ENCODE measurements at regions not wholly inside any gene's neighbourhood (a gene's known extent, or its start where the extent isn't known, plus 50 kb on each side); places are given as distances from the start of the nearest gene placed in this dataset.
"Not testable (repeated sequence)": the region's sequence is repeated elsewhere in the genome, so short reads cannot be mapped to it uniquely, and the experiment has no call there.

DNA sequence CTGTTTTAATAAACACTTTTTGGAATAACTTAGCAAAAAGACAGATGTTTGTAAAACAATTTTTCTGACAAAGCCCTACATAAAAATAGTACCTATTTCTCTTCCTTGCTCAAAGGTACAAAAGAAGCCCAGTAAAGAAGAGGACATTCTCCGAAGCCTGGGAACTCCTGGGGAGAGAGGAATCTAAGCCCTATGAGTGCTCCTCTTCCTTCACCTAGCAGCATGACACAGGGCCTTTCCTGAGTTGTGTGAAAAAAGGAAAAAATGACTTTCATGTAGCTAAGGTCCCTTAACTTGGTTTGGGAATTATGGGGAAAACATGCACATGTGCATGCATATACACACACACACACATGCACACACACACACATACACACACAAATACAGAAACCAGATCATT, 586.9 kb downstream of the TMA16 start:
- H3K4me3 ChIP-seq (replicated peaks; ENCODE audit: low read depth, low read length) = no peak overlapping the region
- no peak for DNase-seq (ENCODE audit: extremely low read depth, insufficient read length)
- TF ChIP-seq, protein P1, sequence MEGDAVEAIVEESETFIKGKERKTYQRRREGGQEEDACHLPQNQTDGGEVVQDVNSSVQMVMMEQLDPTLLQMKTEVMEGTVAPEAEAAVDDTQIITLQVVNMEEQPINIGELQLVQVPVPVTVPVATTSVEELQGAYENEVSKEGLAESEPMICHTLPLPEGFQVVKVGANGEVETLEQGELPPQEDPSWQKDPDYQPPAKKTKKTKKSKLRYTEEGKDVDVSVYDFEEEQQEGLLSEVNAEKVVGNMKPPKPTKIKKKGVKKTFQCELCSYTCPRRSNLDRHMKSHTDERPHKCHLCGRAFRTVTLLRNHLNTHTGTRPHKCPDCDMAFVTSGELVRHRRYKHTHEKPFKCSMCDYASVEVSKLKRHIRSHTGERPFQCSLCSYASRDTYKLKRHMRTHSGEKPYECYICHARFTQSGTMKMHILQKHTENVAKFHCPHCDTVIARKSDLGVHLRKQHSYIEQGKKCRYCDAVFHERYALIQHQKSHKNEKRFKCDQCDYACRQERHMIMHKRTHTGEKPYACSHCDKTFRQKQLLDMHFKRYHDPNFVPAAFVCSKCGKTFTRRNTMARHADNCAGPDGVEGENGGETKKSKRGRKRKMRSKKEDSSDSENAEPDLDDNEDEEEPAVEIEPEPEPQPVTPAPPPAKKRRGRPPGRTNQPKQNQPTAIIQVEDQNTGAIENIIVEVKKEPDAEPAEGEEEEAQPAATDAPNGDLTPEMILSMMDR (IDR thresholded peaks at IDR 0.05; ENCODE audit: insufficient read depth, low read length, poor library complexity, severe bottlenecking) = no peak
- no peaks in the 10 kb centered on the region for H3K36me3 ChIP-seq (ENCODE audit: control insufficient read depth, insufficient read depth, low read length)
- no peaks in the 10 kb centered on the region for H3K27me3 ChIP-seq (replicated peaks; ENCODE audit: control insufficient read depth, insufficient read depth, low read length)

DNA sequence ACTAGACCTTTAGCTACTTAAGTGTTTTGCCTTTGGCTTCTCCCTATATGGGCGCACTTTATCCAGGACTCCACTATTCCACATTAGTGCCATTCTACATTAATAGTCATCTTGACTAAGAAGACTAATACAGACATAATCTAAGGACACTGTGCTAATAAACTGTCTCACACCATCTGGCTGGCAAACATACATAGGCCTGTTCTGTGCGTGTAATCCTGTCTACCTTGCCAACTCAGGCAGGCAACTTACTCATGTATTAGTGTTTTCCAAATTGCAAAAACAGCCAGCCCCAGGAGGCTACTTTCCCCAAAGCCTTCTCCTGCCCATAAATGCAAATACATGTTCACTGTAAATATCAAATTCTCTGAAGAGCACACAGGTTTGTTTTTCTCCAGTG, 587.3 kb downstream of the TMA16 start:
- no peaks in the 10 kb centered on the region for H3K27me3 ChIP-seq (replicated peaks; ENCODE audit: control insufficient read depth, insufficient read depth, low read length)
- no peak for DNase-seq (ENCODE audit: extremely low read depth, insufficient read length)
- no peak overlapping the region for H3K4me3 ChIP-seq (replicated peaks; ENCODE audit: low read depth, low read length)
- H3K36me3 ChIP-seq (ENCODE audit: control insufficient read depth, insufficient read depth, low read length) = no peaks in the 10 kb centered on the region
- TF ChIP-seq, protein P1 (IDR thresholded peaks at IDR 0.05; ENCODE audit: insufficient read depth, low read length, poor library complexity, severe bottlenecking) = no peak

DNA sequence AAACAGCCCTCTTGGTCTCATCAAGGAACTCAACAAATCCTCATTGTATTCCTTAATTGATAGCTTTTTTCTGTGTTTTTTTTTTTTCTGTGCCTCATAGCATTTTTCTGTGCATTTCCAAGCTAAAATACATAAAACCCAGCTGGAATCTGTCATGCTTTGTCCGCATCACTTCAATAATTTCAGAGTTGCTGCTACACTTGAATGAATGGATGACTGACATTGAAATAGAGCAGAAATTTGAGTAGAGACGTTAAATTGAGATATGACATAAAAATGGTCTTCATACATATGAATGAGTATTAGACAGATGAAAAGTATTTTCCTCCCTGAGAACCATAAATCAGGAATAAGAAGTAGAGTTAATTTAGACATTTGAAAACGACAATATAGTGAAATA, 593.2 kb downstream of the TMA16 start:
- no peak for DNase-seq (ENCODE audit: extremely low read depth, insufficient read length)
- TF ChIP-seq, protein P1 (IDR thresholded peaks at IDR 0.05; ENCODE audit: insufficient read depth, low read length, poor library complexity, severe bottlenecking) = no peak
- H3K36me3 ChIP-seq (ENCODE audit: control insufficient read depth, insufficient read depth, low read length) = no peaks in the 10 kb centered on the region
- H3K27me3 ChIP-seq (replicated peaks; ENCODE audit: control insufficient read depth, insufficient read depth, low read length) = no peaks in the 10 kb centered on the region
- no peak overlapping the region for H3K4me3 ChIP-seq (replicated peaks; ENCODE audit: low read depth, low read length)

DNA sequence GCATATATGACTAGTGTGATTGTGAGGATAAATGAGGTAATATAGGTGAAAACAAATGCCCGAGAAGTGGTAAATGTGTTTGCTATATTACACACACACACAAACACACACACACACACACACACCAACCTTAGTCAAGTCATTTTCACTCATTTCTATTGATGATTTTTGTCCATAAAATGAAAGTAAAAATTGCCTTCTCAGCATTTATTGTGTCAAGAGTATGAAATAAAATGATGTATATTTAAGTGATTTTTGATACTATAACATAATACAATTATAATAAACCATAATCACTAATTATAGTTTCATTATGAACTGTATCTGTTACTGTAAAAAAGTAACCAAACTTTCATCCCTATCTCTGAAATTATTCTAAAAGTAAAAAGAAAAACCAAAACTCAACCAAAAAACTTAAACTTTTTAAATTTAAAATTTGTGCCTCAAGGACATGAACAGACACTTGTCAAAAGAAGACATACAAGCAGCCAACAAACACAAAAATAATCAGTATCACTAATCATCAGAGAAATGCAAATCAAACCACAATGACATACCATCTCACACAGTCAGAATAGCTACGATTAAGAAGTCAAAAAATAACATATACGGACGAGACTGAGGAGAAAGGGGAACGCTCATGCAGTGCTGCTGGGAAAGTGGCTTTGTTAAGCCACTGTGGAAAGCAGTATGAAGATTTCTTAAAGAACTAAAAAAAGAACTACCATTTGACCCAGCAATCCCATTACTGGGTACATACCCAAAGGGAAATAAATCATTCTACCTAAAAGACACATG, 601.0 kb downstream of the TMA16 start:
- no peak for DNase-seq (ENCODE audit: extremely low read depth, insufficient read length)
- no peaks in the 10 kb centered on the region for H3K27me3 ChIP-seq (replicated peaks; ENCODE audit: control insufficient read depth, insufficient read depth, low read length)
- no peak overlapping the region for H3K4me3 ChIP-seq (replicated peaks; ENCODE audit: low read depth, low read length)
- TF ChIP-seq, protein P1 (IDR thresholded peaks at IDR 0.05; ENCODE audit: insufficient read depth, low read length, poor library complexity, severe bottlenecking) = no peak
- H3K36me3 ChIP-seq (ENCODE audit: control insufficient read depth, insufficient read depth, low read length) = no peaks in the 10 kb centered on the region

DNA sequence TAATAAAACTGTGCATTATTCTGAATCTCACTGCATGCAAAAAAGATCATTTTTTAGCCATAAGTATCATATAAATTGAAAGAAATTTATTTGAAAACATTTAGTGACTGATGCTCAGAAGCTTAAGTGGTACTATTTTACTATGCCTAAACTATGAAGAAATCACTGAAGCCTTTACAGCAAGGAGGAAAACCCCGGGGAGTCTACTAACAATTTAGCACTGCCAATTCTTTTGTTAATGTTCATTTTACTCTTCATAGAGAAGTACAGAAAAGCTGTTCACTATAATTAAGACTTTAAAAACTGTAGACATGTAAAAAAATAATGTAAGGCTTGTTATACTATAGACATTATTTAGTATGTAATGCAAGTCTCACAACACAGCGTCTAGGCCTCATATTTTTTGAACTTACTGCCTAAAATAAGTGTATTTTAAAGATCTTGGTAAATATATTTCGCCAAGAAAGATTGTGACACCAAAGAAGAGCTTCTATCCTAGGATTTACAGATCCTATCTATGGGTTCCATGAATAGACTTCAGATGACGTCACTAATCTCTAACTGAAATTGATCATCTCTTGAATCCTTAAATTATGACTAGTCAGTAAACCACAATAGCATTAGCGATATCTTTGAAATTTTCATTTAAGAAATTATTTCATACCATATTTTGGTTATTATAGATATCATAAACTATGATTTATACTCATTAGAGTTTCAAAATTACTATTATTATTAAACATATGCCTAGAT, 602.5 kb downstream of the TMA16 start:
- no peaks in the 10 kb centered on the region for H3K36me3 ChIP-seq (ENCODE audit: control insufficient read depth, insufficient read depth, low read length)
- no peaks in the 10 kb centered on the region for H3K27me3 ChIP-seq (replicated peaks; ENCODE audit: control insufficient read depth, insufficient read depth, low read length)
- TF ChIP-seq, protein P1 (IDR thresholded peaks at IDR 0.05; ENCODE audit: insufficient read depth, low read length, poor library complexity, severe bottlenecking) = no peak
- DNase-seq (ENCODE audit: extremely low read depth, insufficient read length) = no peak
- H3K4me3 ChIP-seq (replicated peaks; ENCODE audit: low read depth, low read length) = no peak overlapping the region

DNA sequence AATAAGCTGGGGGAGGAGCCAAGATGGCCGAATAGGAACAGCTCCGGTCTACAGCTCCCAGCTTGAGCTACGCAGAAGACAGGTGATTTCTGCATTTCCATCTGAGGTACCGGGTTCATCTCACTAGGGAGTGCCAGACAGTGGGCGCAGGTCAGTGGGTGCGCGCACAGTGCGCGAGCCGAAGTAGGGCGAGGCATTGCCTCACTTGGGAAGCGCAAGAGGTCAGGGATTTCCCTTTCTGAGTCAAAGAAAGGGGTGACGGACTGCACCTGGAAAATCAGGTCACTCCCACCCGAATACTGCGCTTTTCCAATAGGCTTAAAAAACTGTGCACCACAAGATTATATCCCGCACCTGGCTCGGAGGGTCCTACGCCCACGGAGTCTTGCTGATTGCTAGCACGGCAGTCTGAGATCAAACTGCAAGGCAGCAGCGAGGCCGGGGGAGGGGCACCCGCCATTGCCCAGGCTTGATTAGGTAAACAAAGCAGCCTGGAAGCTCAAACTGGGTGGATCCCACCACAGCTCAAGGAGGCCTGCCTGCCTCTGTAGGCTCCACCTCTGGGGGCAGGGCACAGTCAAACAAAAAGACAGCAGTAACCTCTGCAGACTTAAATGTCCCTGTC, 606.4 kb downstream of the TMA16 start:
- not testable (repeated sequence) for H3K27me3 ChIP-seq (replicated peaks; ENCODE audit: control insufficient read depth, insufficient read depth, low read length); H3K4me3 ChIP-seq (replicated peaks; ENCODE audit: low read depth, low read length); H3K36me3 ChIP-seq (ENCODE audit: control insufficient read depth, insufficient read depth, low read length); DNase-seq (ENCODE audit: extremely low read depth, insufficient read length)

Measured in GM06990 (cell line).